ENCODE measurements at regions not wholly inside any gene's neighbourhood (a gene's known extent, or its start where the extent isn't known, plus 50 kb on each side); places are given as distances from the start of the nearest gene placed in this dataset.

GRCh38 chr2:14747447-14747846, 114.9 kb downstream of the LRATD1 start:
- Histone ChIP-seq H3K9ac (no peak overlapping the region), H2AFZ (ENCODE audit: low read depth) (no peak overlapping the region), H4K20me1 (ENCODE audit: insufficient read depth) (no peaks in the 10 kb centered on the region), H3K79me2 (ENCODE audit: insufficient read depth) (no peaks in the 10 kb centered on the region), H3K4me3 (ENCODE audit: low read depth in 2 of 2, low read length in 1 of 2) (no peak overlapping the region), H3K27ac (ENCODE audit: low read depth in 2 of 2, low read length in 1 of 2) (no peak overlapping the region), H3K4me2 (no peak overlapping the region), H3K9me3 (no peaks in the 10 kb centered on the region), H3K27me3 (ENCODE audit: insufficient read depth) (no peaks in the 10 kb centered on the region), H3K4me1 (ENCODE audit: control insufficient read depth in 1 of 2, insufficient read depth in 2 of 2, low read depth in 1 of 2, low read length in 1 of 2) (no peaks in the 10 kb centered on the region), H3K9me2 (no peaks in the 10 kb centered on the region), H3K36me3 (replicated peaks in 1 of 2; ENCODE audit: control insufficient read depth in 1 of 2, insufficient read depth in 2 of 2, low read length in 1 of 2) (no peaks in the 10 kb centered on the region), H3F3A (replicated peaks; ENCODE audit: insufficient read depth) (no peaks in the 10 kb centered on the region)
- no peak for DNase-seq
- POLR2A ChIA-PET, result no interaction called here
- CTCF ChIA-PET, result interaction anchor here (0.6 kb wide), 1 partner anchor 48 kb away, joined by 3 read pairs; no protein-coding TSS in a partner anchor
- WGBS (ENCODE audit: low lambda C conversion rate), result 34% methylated on average over 5 of the region's 5 CpGs
- TF ChIP-seq FOSL2 (IDR thresholded peaks at IDR 0.05; ENCODE audit: borderline replicate concordance, low read depth) (no peak), USF2 (IDR thresholded peaks at IDR 0.05; ENCODE audit: borderline replicate concordance, low read depth, low read length) (no peak), CHD2 (IDR thresholded peaks at IDR 0.05; ENCODE audit: low read length, partially characterized antibody) (no peak), EP300 (IDR thresholded peaks at IDR 0.05; ENCODE audit: borderline replicate concordance in 1 of 2, low read depth in 1 of 2, low read length in 1 of 2) (no peak), MXI1 (IDR thresholded peaks at IDR 0.05; ENCODE audit: low read depth, low read length) (no peak), TAF1 (IDR thresholded peaks at IDR 0.05; ENCODE audit: borderline replicate concordance, low read depth, low read length) (no peak), CTCF (IDR thresholded peaks at IDR 0.05) (no peak), IRF3 (IDR thresholded peaks at IDR 0.05; ENCODE audit: low read depth, low read length) (no peak), MEF2A (IDR thresholded peaks at IDR 0.05; ENCODE audit: borderline replicate concordance, low read depth) (no peak)

GRCh38 chr2:14749884-14750283, 117.4 kb downstream of the LRATD1 start:
- 13% methylated on average over 1 of the region's 1 CpG for WGBS (ENCODE audit: low lambda C conversion rate)
- no peaks in the 10 kb centered on the region for H3K36me3 ChIP-seq (replicated peaks in 1 of 2; ENCODE audit: control insufficient read depth in 1 of 2, insufficient read depth in 2 of 2, low read length in 1 of 2)
- H3K4me1 ChIP-seq (ENCODE audit: control insufficient read depth in 1 of 2, insufficient read depth in 2 of 2, low read depth in 1 of 2, low read length in 1 of 2), result no peaks in the 10 kb centered on the region
- no peak for DNase-seq
- POLR2A ChIA-PET, result no interaction called here
- no peak overlapping the region for H2AFZ ChIP-seq (ENCODE audit: low read depth)
- TF ChIP-seq RFX5 (IDR thresholded peaks at IDR 0.05; ENCODE audit: low read length), result no peak
- TF ChIP-seq EZH2phosphoT487 (IDR thresholded peaks at IDR 0.05; ENCODE audit: borderline replicate concordance, low read depth), result no peak
- no peak for TF ChIP-seq USF1 (IDR thresholded peaks at IDR 0.05; ENCODE audit: borderline replicate concordance, low read depth)
- TF ChIP-seq FOXJ3 (CRISPR knock-in tag; IDR thresholded peaks at IDR 0.05), result no peak
- TF ChIP-seq NFIC (IDR thresholded peaks at IDR 0.05; ENCODE audit: borderline replicate concordance), result no peak
- TF ChIP-seq RAD21 (IDR thresholded peaks at IDR 0.05; ENCODE audit: low read length), result no peak
- TF ChIP-seq FOXM1 (IDR thresholded peaks at IDR 0.05; ENCODE audit: low read depth), result no peak
- no peak overlapping the region for H3K9ac ChIP-seq
- no peak overlapping the region for H3K27ac ChIP-seq (ENCODE audit: low read depth in 2 of 2, low read length in 1 of 2)
- H3K27me3 ChIP-seq (ENCODE audit: insufficient read depth), result no peaks in the 10 kb centered on the region
- H3K4me2 ChIP-seq, result no peak overlapping the region
- no peaks in the 10 kb centered on the region for H3K79me2 ChIP-seq (ENCODE audit: insufficient read depth)
- H3F3A ChIP-seq (replicated peaks; ENCODE audit: insufficient read depth), result no peaks in the 10 kb centered on the region
- H3K9me2 ChIP-seq, result no peaks in the 10 kb centered on the region
- H3K4me3 ChIP-seq (ENCODE audit: low read depth in 2 of 2, low read length in 1 of 2), result no peak overlapping the region
- H3K9me3 ChIP-seq, result no peaks in the 10 kb centered on the region
- CTCF ChIA-PET, result no interaction called here
- H4K20me1 ChIP-seq (ENCODE audit: insufficient read depth), result no peaks in the 10 kb centered on the region

Data from SK-N-SH (cell line).